ENCODE measurements at regions not wholly inside any gene's neighbourhood (a gene's known extent, or its start where the extent isn't known, plus 50 kb on each side); places are given as distances from the start of the nearest gene placed in this dataset.

- no peak for DNase-seq (ENCODE audit: low spot score)
Measured at GRCh38 chr15:93167291-93167690, 78.3 kb upstream of the RGMA start.

- DNase-seq (ENCODE audit: low spot score), result no peak
Measured at GRCh38 chr15:93166675-93167074, 77.7 kb upstream of the RGMA start.

DNA sequence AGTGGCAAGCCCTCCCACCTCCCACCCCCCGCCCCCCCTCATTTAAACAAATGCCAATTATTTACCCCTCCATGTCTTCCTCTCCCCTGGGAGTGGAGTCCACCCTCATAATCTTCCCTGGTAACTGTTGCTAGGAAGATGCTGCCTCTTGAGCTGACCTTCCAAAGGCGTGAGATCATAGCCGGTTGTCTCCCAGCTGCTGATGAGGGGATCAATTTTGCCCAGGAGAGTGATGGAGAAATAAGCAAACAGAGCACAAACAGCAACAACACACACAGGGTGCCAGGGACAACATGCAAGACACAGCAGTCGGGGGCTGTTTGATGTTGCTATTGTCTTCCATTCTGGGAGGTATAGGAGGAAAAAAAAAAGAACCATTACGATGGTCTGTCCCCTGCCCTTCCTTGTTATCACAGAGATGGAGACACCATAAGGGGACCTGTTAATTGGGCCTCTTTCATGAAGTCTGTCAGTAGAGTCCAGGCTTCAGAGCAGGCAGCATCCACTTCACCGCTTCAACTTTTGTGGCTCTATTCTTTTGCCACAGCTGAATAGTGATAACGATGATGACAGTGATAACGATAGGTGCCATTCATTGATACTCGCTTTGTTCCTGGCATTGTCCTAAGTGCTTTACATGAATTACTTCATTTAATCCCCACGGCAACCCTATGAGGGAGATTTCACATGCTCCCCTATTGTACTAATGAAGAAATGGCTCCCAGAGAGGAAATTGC is 76.9 kb upstream of the RGMA start:
- DNase-seq (ENCODE audit: low spot score), result no peak

- no peak for DNase-seq (ENCODE audit: low spot score)
Measured at GRCh38 chr15:93164409-93164808, 75.4 kb upstream of the RGMA start.

DNA sequence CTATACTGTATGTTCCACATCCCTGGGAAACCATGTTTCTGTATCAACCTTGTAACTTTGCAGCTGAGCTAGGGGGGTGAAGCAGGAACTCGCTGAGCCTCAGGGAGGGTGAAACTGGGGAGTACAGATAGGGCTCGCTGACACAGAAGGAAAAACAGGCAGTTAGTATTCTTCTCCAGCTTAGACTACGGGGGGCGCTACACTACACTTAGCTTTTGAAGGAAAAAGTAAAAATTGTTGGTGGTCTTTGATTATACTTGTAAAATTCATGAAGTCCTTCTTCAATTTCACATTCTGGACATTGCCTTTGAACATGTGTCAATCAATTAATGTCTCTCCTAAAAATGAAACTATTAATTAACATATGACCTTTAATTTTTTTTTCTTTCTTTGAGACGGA is 73.5 kb upstream of the RGMA start:
- DNase-seq (ENCODE audit: low spot score), result no peak

GRCh38 chr15:93159930-93160329 is 70.9 kb upstream of the RGMA start:
- DNase-seq (ENCODE audit: low spot score), result no peak

GRCh38 chr15:93158097-93158900 is 69.3 kb upstream of the RGMA start:
- DNase-seq (ENCODE audit: low spot score), result no peak

GRCh38 chr15:93154666-93155065 is 65.7 kb upstream of the RGMA start:
- DNase-seq (ENCODE audit: low spot score), result no peak

DNA sequence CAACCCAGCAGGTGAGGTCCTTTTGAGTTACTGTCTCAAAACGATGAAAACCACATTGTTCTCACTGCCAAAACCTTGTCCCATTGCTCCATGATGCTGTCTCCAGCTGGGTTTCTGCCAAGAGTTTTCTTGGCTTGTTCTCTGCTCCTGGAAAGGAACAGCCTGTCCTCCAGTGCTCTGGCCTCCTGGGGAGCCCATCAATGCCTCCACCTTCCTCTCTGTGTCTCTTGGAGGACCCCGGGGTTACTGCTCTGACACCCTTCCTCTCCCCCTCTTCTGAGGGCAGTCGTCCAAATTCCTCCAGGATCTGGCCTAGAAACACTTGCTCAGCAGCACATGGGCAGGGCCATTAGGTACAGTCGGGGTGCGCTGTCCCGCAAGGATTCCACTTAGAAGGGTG is 63.9 kb upstream of the RGMA start:
- DNase-seq (ENCODE audit: low spot score), result peak; percentile 83

- peak; percentile 53 for DNase-seq (ENCODE audit: low spot score)
Measured at GRCh38 chr15:93152360-93152759, 63.3 kb upstream of the RGMA start.

GRCh38 chr15:93150910-93151881 is 62.2 kb upstream of the RGMA start:
- DNase-seq (ENCODE audit: low spot score), result no peak

DNA sequence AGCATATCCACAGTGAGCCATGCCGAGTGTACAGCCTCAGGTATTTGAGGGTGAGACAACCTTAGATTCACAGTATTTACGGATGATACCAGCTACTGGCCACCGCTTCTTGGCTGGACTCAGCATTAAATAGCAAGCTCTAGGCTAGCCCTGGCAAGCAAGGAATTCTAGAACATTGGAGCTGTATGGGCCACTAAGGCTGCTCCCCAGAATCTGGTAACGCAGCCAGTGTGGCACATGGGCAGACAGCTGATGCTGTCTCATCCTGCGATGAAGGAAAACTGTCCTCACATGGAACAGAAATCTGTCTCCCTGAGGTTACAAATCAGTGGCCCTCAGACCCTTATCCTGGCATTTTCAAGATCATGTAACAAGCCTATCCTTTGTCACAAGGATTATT is 57.6 kb upstream of the RGMA start:
- DNase-seq (ENCODE audit: low spot score), result no peak

GRCh38 chr15:93146196-93146595 is 57.2 kb upstream of the RGMA start:
- no peak for DNase-seq (ENCODE audit: low spot score)

- no peak for DNase-seq (ENCODE audit: low spot score)
Measured at GRCh38 chr15:93144463-93145236, 55.6 kb upstream of the RGMA start.

GRCh38 chr15:93143186-93143585 is 54.2 kb upstream of the RGMA start:
- DNase-seq (ENCODE audit: low spot score), result no peak

- DNase-seq (ENCODE audit: low spot score), result no peak
Measured at GRCh38 chr15:93141371-93141794, 52.4 kb upstream of the RGMA start.

GRCh38 chr15:93139436-93139835 is 50.4 kb upstream of the RGMA start:
- no peak for DNase-seq (ENCODE audit: low spot score)

- DNase-seq (ENCODE audit: low spot score), result no peak
Measured at GRCh38 chr15:93138681-93139250, 49.8 kb upstream of the RGMA start.
